ENCODE measurements at regions not wholly inside any gene's neighbourhood (a gene's known extent, or its start where the extent isn't known, plus 50 kb on each side); places are given as distances from the start of the nearest gene placed in this dataset.

DNA sequence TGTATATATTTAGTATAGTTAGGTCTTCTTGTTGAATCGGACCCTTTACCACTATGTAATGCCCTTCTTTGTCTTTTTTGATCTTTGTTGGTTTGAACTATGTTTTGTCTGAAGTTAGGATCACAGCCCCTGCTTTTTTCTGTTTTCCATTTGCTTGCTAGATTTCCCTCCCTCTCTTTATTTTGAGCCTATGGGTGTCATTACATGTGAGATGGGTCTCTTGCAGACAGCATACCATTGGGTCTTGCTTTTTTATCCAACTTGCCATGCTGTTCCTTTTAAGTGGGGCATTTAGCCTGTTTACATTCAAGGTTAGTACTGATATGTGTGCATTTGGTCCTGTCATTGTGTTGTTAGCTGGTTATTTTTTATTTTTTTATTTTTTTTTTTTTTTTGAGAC is 224.6 kb downstream of the INSC start:
- TF ChIP-seq CTCF (conservative IDR thresholded peaks at IDR 0.05; ENCODE audit: low read depth, low read length) (no peak), EZH2 (IDR thresholded peaks at IDR 0.05; ENCODE audit: borderline replicate concordance, low read depth, low read length, poor library complexity, severe bottlenecking) (no peak)
